K562 (cell line): ENCODE measurements at regions not wholly inside any gene's neighbourhood (a gene's known extent, or its start where the extent isn't known, plus 50 kb on each side); places are given as distances from the start of the nearest gene placed in this dataset.

Source experiments
- ATAC-seq: fragments of 200-7000 bp; cut with Tn5 transposase; 3 replicates; pipeline ENCODE4 v1.9.1; 2020; ENCODE audit warnings: moderate library complexity
- BruUV-seq: library from RNA; stranded (reverse); fragments of 400-500 nt; replicated peaks from 2 replicates; lab custom pipeline; 2021; lab: Mats Ljungman, UMichigan
- CTCF ChIA-PET: fragments of 300-600 bp; formaldehyde crosslinking; extraction: SDS; loops from one replicate; lab custom pipeline; 2021; ENCODE audit warnings: low intra/inter-chr PET ratio; lab: Yijun Ruan, JAX
- POLR2A ChIA-PET: fragments of 300-600, 350-650 bp; sonication (Branson Sonifier 250); formaldehyde crosslinking; extraction: SDS; loops from one replicate; lab custom pipeline; 2021; ENCODE audit warnings: antibody characterized with exemption, inconsistent platforms; lab: Yijun Ruan, JAX
- DNase-seq, 4 experiments: peaks; one replicate each; pipeline versions ENCODE4 v3.0.0 to v3.0.0-alpha.2; 2011 to 2018; ENCODE audit warnings: low spot score in 3 of 4, mixed read lengths in 3 of 4; ENCODE audit errors: extremely low read depth in 1 of 4
- FAIRE-seq: peaks from 2 replicates; lab custom pipeline; 2011; peaks lifted over from hg19 to GRCh38; lab: Jason Lieb, UNC
- H2AFZ ChIP-seq: 2 replicates; pipeline ENCODE4 v1.6.0; 2011; ENCODE audit warnings: low read depth, low read length, control low read depth, inconsistent platforms
- H3K27ac ChIP-seq: fragments of 200-600 bp; 3 replicates; pipeline ENCODE4 v1.8.0; 2011; ENCODE audit warnings: low read depth, mild to moderate bottlenecking, control low read depth, inconsistent platforms, low read length, moderate library complexity, mixed read lengths; ENCODE audit errors: extremely low read depth
- H3K27me3 ChIP-seq, 2 experiments: fragments of 300-600 bp in 1 of 2; 2 replicates in 1 of 2; 3 replicates in 1 of 2; pipeline versions ENCODE4 v1.6.0 to v1.8.0; 2011; ENCODE audit warnings: inconsistent platforms in 2 of 2, low read length in 2 of 2, mild to moderate bottlenecking in 1 of 2, mixed read lengths in 1 of 2, moderate library complexity in 1 of 2; ENCODE audit not compliant: control insufficient read depth in 2 of 2, insufficient read depth in 2 of 2
- H3K36me3 ChIP-seq: fragments of 300-600 bp; 3 replicates; pipeline ENCODE4 v1.8.0; 2011; ENCODE audit warnings: mild to moderate bottlenecking, low read length, inconsistent platforms; ENCODE audit not compliant: control insufficient read depth, insufficient read depth
- H3K4me1 ChIP-seq, 2 experiments: fragments of 200-600 bp in 1 of 2; replicated peaks in 1 of 2; 2 replicates in 1 of 2; 3 replicates in 1 of 2; pipeline versions ENCODE4 v1.5.1 to v1.8.0; 2011; ENCODE audit warnings: inconsistent platforms in 2 of 2, low read length in 2 of 2, mild to moderate bottlenecking in 1 of 2, mixed read lengths in 1 of 2, moderate library complexity in 1 of 2; ENCODE audit not compliant: control insufficient read depth in 2 of 2, insufficient read depth in 2 of 2
- H3K4me2 ChIP-seq: 2 replicates; pipeline ENCODE4 v1.6.1; 2011; ENCODE audit warnings: low read length, control low read depth, inconsistent platforms, mixed read lengths; ENCODE audit not compliant: insufficient read depth
- H3K4me3 ChIP-seq: fragments of 200-600 bp; sonication (generic), shearing (Covaris generic); 2 replicates; pipeline ENCODE4 v1.5.1; 2016; ENCODE audit warnings: control low read depth, inconsistent platforms
- H3K79me2 ChIP-seq: fragments of 200-600 bp; 3 replicates; pipeline ENCODE4 v1.8.0; 2011; ENCODE audit warnings: low read length, inconsistent platforms; ENCODE audit not compliant: control insufficient read depth, insufficient read depth
- H3K9ac ChIP-seq, 2 experiments: 2 replicates each; pipeline versions ENCODE4 v1.6.0 to v1.6.1; 2011; ENCODE audit warnings: low read depth in 2 of 2, low read length in 2 of 2, control low read depth in 1 of 2, inconsistent platforms in 1 of 2, mild to moderate bottlenecking in 1 of 2, mixed read lengths in 1 of 2; ENCODE audit not compliant: insufficient read depth in 1 of 2
- H3K9me1 ChIP-seq: one replicate; pipeline ENCODE4 v1.6.0; 2011; ENCODE audit warnings: inconsistent platforms, mild to moderate bottlenecking, low read length, moderate library complexity; ENCODE audit not compliant: control insufficient read depth, insufficient read depth
- H3K9me3 ChIP-seq: replicated peaks from 2 replicates; pipeline ENCODE4 v1.5.1; 2011; ENCODE audit warnings: low read depth, low read length, inconsistent platforms; ENCODE audit not compliant: control insufficient read depth, insufficient read depth
- H4K20me1 ChIP-seq: replicated peaks from 2 replicates; pipeline ENCODE4 v1.6.1; 2011; ENCODE audit warnings: low read length, inconsistent platforms, mixed read lengths; ENCODE audit not compliant: control insufficient read depth, insufficient read depth
- ATF1 ChIP-seq, 2 experiments: fragments of 450-650 bp in 1 of 2; IDR thresholded peaks; 2 replicates each; pipeline ENCODE4 v1.6.1; 2016; ENCODE audit warnings: missing compliant biosample characterization in 1 of 2, missing genetic modification characterization in 1 of 2
- CBX3 ChIP-seq, 2 experiments: IDR thresholded peaks; 1 replicate in 1 of 2; 2 replicates in 1 of 2; pipeline ENCODE4 v1.6.1; 2012; ENCODE audit warnings: inconsistent platforms in 2 of 2, low read length in 2 of 2, borderline replicate concordance in 1 of 2, control low read depth in 1 of 2
- FOSL1 ChIP-seq: fragments of 200-800 bp; sonication (Bioruptor generic); conservative IDR thresholded peaks from 2 replicates; pipeline ENCODE4 v1.6.1; 2016; ENCODE audit warnings: missing genetic modification characterization, missing compliant biosample characterization
- MTF1 ChIP-seq: fragments of 250-450 bp; sonication (Bioruptor Pico); IDR thresholded peaks from 2 replicates; pipeline ENCODE4 v1.9.0; 2021; ENCODE audit warnings: moderate library complexity, mild to moderate bottlenecking, inconsistent platforms, borderline replicate concordance
- NCOA2 ChIP-seq, 2 experiments: fragments of 450-650 bp; IDR thresholded peaks; 2 replicates each; pipeline ENCODE4 v1.6.1; 2018; ENCODE audit warnings: mild to moderate bottlenecking in 2 of 2, moderate library complexity in 1 of 2; ENCODE audit not compliant: partially characterized antibody in 2 of 2
- NRF1 ChIP-seq, 2 experiments: fragments of 450-650 bp; IDR thresholded peaks in 1 of 2; conservative IDR thresholded peaks in 1 of 2; 2 replicates each; pipeline ENCODE4 v1.6.1; 2014; ENCODE audit warnings: mild to moderate bottlenecking in 2 of 2
- POLR2H ChIP-seq: IDR thresholded peaks from 2 replicates; pipeline ENCODE4 v1.6.1; 2016; ENCODE audit warnings: missing genetic modification characterization, low read depth, mild to moderate bottlenecking, control low read depth, missing compliant biosample characterization, moderate library complexity
- SRSF3 ChIP-seq: fragments of 200-400 bp; formaldehyde crosslinking; IDR thresholded peaks from 2 replicates; pipeline ENCODE4 v1.6.1; 2016; ENCODE audit warnings: mild to moderate bottlenecking, low read length, moderate library complexity; ENCODE audit not compliant: insufficient read depth
- SUPT5H ChIP-seq: fragments of 450-650 bp; IDR thresholded peaks from 2 replicates; pipeline ENCODE4 v1.6.1; 2016
- ZNF507 ChIP-seq: conservative IDR thresholded peaks from 2 replicates; pipeline ENCODE4 v1.6.1; 2017; ENCODE audit warnings: missing genetic modification characterization, missing compliant biosample characterization
- WGBS: fragments of 100-300 bp; shearing (Covaris generic); methylation state at CpG from one replicate; pipeline ENCODE4 v1.1.6; 2016; ENCODE audit warnings: low coverage, mixed read lengths; ENCODE audit not compliant: insufficient coverage; ENCODE audit errors: missing lambda C conversion rate; 5-methylcytosine and 5-hydroxymethylcytosine counted together
- in situ Hi-C: fragments of 300-500 bp; cut with MboI; formaldehyde crosslinking; loops from 4 replicates; pipeline ENCODE4 v1.15.0; 2018; ENCODE audit warnings: inconsistent platforms, mixed read lengths
- intact Hi-C: fragments of 100-400 bp; cut with micrococcal nuclease; formaldehyde crosslinking; loops from 2 replicates; pipeline ENCODE4 v1.14.2; 2022
- TF ChIP-seq, protein P1 (sequence below): fragments of 250-450 bp; sonication (Bioruptor Pico); IDR thresholded peaks from 2 replicates; pipeline ENCODE4 v1.5.0; 2021
- TF ChIP-seq, protein P2 (sequence below): fragments of 450-650 bp; IDR thresholded peaks from 2 replicates; pipeline ENCODE4 v1.6.1; 2016; ENCODE audit warnings: mild to moderate bottlenecking

DNA sequence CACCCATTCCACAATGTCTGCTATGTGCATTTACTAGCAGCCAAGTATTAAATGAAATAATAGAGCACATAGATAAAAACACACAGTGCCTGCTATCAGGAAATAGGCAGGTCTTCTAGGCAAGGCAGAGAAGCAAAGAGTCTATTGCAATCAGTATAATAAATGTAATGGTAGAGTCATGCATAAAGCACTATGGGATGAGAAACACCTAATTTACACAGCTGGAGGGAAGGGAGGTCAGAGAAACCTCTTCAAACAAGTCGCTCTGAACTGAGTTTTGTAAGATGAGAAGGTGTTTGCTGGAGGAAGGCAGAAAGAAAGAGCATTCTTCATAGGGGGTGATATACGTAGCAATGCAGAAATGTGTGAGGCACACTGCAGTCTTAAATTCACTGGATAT, 341.0 kb upstream of the DMAC1 start (continued):
- TF ChIP-seq MTF1 (CRISPR knock-in tag): no peak
- TF ChIP-seq ATF1 (CRISPR knock-in tag; IDR thresholded peaks at IDR 0.05): no peak
- no peak for TF ChIP-seq ATF1 (tag; IDR thresholded peaks at IDR 0.05)
- TF ChIP-seq, protein P1, sequence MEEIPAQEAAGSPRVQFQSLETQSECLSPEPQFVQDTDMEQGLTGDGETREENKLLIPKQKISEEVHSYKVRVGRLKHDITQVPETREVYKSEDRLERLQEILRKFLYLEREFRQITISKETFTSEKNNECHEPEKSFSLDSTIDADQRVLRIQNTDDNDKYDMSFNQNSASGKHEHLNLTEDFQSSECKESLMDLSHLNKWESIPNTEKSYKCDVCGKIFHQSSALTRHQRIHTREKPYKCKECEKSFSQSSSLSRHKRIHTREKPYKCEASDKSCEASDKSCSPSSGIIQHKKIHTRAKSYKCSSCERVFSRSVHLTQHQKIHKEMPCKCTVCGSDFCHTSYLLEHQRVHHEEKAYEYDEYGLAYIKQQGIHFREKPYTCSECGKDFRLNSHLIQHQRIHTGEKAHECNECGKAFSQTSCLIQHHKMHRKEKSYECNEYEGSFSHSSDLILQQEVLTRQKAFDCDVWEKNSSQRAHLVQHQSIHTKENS (CRISPR knock-in tag): no peak
- TF ChIP-seq ZNF507: no peak
- no peak for TF ChIP-seq SUPT5H

GRCh38 chr9:8139756-8140155, 340.2 kb upstream of the DMAC1 start:
- H3K9ac ChIP-seq: no peak overlapping the region
- BruUV-seq: no TSS peak
- ATAC-seq: no peak
- H3K4me1 ChIP-seq: no peaks in the 10 kb centered on the region
- H3K9me3 ChIP-seq: no peaks in the 10 kb centered on the region
- intact Hi-C loops: no loop called here
- no peak for DNase-seq
- in situ Hi-C loops: no loop called here
- ChIA-PET POLR2A (no interaction called here), CTCF (no interaction called here)
- no peaks in the 10 kb centered on the region for H3K27me3 ChIP-seq
- no peak overlapping the region for H3K27ac ChIP-seq
- no peak for FAIRE-seq
- no peaks in the 10 kb centered on the region for H3K9me1 ChIP-seq
- no peak overlapping the region for H3K4me2 ChIP-seq
- no peaks in the 10 kb centered on the region for H3K79me2 ChIP-seq
- no peaks in the 10 kb centered on the region for H3K36me3 ChIP-seq
- TF ChIP-seq, protein P2, sequence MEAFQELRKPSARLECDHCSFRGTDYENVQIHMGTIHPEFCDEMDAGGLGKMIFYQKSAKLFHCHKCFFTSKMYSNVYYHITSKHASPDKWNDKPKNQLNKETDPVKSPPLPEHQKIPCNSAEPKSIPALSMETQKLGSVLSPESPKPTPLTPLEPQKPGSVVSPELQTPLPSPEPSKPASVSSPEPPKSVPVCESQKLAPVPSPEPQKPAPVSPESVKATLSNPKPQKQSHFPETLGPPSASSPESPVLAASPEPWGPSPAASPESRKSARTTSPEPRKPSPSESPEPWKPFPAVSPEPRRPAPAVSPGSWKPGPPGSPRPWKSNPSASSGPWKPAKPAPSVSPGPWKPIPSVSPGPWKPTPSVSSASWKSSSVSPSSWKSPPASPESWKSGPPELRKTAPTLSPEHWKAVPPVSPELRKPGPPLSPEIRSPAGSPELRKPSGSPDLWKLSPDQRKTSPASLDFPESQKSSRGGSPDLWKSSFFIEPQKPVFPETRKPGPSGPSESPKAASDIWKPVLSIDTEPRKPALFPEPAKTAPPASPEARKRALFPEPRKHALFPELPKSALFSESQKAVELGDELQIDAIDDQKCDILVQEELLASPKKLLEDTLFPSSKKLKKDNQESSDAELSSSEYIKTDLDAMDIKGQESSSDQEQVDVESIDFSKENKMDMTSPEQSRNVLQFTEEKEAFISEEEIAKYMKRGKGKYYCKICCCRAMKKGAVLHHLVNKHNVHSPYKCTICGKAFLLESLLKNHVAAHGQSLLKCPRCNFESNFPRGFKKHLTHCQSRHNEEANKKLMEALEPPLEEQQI: no peak
- TF ChIP-seq POLR2H: no peak
- no peak for TF ChIP-seq CBX3 (IDR thresholded peaks at IDR 0.05; ENCODE audit: borderline replicate concordance in 1 of 2, low read length in 2 of 2)
- no peak for TF ChIP-seq NCOA2 (IDR thresholded peaks at IDR 0.05; ENCODE audit: partially characterized antibody in 2 of 2)
- TF ChIP-seq SRSF3: no peak
- TF ChIP-seq NRF1 (conservative IDR thresholded peaks at IDR 0.05 in 1 of 2, IDR thresholded peaks at IDR 0.05 in 1 of 2): no peak
- TF ChIP-seq FOSL1: no peak
- no peak overlapping the region for H3K4me3 ChIP-seq
- H4K20me1 ChIP-seq: no peaks in the 10 kb centered on the region
- H2AFZ ChIP-seq: no peak overlapping the region
- 0% methylated on average over 1 of the region's 1 CpG for WGBS
